ENCODE measurements at regions not wholly inside any gene's neighbourhood (a gene's known extent, or its start where the extent isn't known, plus 50 kb on each side); places are given as distances from the start of the nearest gene placed in this dataset.

- no peak for DNase-seq (ENCODE audit: low read depth)
Measured at GRCh38 chr14:58697930-58698642, 60.3 kb downstream of the DACT1 start.

GRCh38 chr14:58699681-58700205 lies 62.0 kb downstream of the DACT1 start:
- DNase-seq (ENCODE audit: low read depth) = no peak

DNA sequence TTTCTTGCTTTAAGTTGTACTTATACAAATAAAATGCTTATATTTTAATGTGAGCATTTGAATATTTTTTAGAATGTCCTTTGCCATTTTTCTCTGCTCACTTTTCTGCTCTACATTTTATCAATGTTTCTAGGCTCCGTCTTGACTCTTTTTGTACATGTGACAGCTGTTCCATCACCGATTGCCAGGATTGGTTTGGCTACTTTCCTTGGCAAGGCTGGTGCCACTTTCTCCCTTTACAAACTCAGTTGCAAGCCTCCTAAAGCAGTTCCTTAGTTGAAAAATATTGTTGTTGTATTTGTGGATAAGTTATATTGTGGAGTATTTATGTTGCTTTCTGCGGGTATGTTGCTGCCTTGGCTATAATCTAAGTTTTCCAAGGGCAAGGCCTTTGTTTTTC lies 63.4 kb downstream of the DACT1 start:
- no peak for DNase-seq (ENCODE audit: low read depth)

GRCh38 chr14:58701604-58702003 lies 63.8 kb downstream of the DACT1 start:
- no peak for DNase-seq (ENCODE audit: low read depth)

- DNase-seq (ENCODE audit: low read depth) = no peak
Measured at GRCh38 chr14:58702441-58703160, 64.8 kb downstream of the DACT1 start.

DNA sequence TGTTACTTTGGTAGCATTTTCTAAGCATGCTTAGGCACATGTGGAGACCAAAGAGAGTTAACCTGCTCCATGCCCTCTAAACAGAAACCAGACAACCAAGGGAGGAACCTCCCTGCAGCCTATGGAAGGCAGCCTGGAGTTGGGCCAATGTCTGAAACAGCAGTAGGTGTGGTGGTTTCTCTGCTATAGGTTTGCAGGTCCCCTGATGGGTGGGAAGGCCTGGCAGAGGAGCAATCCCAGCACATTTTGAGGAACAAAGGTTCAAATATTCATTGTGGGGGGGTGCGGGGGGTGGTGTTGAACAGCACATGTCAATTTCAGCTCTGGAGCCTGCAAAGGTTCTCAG lies 65.4 kb downstream of the DACT1 start:
- DNase-seq (ENCODE audit: low read depth) = no peak

DNA sequence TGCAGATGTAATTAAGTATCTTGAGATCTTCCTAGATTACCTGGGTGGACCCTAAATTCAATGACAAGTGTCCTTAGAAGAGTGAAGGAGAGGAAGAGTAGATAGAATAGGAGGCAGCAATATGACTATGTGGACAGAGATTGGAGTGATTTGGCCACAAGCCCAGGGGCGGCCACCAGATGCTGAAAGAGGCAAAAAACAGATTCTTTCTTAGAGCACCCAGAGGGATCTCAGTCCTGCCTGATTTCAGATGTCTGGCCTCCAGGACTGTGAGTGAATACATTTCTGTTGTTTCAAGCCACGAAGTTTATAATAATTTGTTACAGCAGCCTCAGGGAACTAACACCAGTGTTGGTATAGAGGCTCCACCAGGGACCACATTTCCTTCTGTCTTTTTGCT lies 67.3 kb downstream of the DACT1 start:
- DNase-seq (ENCODE audit: low read depth) = no peak

DNA sequence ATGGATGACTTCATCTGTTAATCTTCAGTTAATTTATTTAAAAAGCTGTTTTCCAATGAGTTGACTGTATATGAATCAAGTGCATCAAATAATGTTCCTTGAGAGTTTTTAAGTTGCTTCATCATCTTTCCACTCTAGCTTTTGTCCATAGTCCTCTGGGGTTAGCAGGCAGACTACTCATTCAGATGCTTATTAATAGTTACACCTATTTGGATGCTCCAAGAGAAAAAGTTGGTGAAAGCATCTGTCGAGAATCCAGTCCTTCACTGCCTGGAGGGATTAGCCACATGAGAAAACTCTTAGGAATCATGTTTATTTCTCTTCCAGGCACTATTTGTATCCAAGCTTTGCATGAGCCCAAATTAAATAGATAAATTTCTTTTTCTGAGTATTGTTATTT lies 70.2 kb downstream of the DACT1 start:
- no peak for DNase-seq (ENCODE audit: low read depth)

DNA sequence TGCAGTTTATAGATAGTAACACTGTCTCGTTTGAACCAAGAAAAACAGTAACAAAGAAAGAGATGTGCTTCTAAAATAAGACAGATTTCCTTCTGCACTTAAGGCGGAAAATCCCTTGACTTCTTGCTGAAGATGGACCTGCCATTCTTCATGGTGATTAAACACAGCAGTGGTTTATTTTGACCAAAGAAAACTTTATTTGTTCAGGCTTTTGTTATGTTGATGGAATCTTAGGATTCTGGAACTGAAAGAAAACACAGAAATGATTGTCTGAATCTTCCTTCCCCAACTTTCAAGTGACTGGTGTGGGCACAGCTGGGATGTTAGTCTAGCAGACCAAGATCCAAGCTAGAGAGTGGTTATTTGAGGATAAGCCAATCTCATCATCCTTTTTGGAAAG lies 72.2 kb downstream of the DACT1 start:
- no peak for DNase-seq (ENCODE audit: low read depth)

DNA sequence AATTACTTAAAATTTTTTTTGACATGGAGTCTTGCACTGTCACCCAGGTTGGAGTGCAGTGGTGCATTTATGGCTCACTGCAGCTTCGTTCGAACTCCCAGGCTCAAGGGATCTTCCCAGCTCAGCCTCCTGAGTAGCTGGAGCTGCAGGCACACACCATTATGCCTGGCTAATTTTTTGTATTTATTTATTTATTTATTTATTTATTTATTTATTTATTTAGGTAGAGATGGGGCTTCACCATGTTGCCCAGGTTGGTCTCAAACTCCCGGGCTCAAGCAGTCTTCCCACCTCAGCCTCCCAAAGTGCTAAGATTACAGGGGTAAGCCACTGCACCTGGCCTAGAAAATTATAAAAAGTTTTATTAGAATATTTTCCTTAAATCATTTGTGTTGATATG lies 73.6 kb downstream of the DACT1 start:
- no peak for DNase-seq (ENCODE audit: low read depth)

GRCh38 chr14:58712357-58712756 lies 74.6 kb downstream of the DACT1 start:
- DNase-seq (ENCODE audit: low read depth) = no peak

- no peak for DNase-seq (ENCODE audit: low read depth)
Measured at GRCh38 chr14:58713677-58714076, 75.9 kb downstream of the DACT1 start.

DNA sequence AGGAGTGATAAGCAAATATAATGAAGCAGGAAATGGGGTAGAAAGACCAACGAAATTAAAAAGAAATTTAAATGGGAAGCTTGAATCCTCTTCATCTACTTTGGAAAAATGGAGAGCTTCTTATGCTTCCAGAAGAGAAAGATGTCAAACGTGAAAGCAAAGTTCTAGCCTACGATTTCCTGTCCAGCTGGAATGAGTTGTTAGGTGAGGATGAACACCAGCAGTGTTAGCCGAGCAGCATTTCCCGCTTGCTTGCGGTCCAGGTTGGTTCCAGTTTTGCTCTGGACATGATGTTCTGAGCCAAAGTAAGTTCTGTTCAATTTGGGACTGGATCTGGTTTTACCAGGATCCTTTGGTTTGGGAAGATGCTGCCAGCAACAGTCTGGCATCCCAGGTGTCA lies 78.9 kb downstream of the DACT1 start:
- no peak for DNase-seq (ENCODE audit: low read depth)

DNA sequence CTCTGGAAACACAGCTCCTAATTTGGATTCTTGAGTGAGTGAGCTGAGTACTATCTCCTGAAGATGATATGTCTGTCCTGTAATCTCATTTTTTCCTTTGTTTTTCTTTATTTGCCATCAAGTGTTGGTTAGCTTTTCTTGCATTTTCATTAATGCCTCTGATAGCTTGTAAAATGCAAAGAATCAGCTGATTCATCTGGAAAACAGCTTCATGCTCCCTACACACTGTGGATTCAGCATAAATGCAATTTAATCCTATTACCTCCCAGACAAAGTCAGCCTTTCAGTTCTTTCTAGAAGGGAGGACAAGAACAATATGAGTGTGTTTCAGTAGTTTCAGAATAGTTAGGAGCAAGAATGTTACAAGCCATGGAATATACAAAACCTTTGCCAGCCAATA lies 79.4 kb downstream of the DACT1 start:
- DNase-seq (ENCODE audit: low read depth) = no peak

GRCh38 chr14:58717813-58718212 lies 80.1 kb downstream of the DACT1 start:
- no peak for DNase-seq (ENCODE audit: low read depth)

GRCh38 chr14:58718226-58719205 lies 80.8 kb downstream of the DACT1 start:
- no peak for DNase-seq (ENCODE audit: low read depth)

DNA sequence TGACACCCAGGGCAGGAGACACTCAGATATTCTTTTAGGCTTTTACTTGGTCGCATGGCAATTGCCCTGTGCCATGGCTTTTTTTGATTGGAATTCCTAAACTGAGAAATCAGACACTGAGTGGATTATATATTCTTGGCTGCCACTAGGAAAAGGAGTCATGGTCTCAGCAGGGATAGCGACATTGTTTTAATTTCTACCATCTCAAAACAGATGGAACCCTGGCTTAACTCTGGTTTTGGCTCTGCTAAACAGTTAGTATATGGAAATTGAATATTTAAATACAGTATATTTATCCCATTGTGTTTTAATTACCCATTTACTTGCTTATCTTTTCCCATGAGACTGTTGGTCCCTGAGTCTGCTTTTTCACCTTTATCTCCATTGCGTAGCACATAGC lies 84.0 kb downstream of the DACT1 start:
- no peak for DNase-seq (ENCODE audit: low read depth)

DNA sequence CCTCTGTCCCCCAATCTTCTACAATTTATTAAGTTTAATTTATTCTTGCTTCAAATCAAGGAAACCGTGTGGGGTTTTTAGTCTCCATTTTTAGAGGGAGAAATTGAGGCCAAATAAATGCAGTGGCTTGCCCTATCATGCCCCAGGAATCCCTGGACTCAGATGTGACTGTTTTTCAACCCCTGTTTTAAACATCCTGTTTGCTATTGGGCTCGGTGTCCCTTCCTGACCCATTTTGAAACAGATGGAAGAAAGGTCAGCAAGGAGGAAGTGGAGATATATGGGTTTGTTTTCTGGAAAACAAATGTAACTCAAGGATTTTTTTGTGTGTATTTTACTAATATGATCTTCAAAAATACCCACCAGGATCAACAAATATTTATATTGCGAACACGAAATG lies 84.7 kb downstream of the DACT1 start:
- DNase-seq (ENCODE audit: low read depth) = no peak

DNA sequence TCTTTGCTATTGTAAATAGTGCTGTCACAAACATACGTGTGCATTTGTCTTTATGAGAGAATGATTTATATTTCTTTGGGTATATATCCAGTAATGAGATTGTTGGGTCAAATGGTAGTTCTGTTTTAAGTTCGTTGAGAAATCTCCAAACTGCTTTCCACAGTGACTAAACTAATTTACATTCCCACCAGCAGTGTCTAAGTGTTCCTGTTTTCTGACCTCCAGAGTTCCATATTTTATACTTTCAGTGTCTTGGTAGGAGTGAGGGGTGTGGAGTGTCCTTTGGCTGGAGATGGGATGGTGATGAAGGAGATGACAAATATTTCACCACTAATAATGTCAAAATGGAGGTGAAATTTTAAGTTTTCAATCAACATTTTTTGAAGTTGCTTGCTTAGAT lies 86.4 kb downstream of the DACT1 start:
- DNase-seq (ENCODE audit: low read depth) = no peak

GRCh38 chr14:58724702-58725101 lies 86.9 kb downstream of the DACT1 start:
- DNase-seq (ENCODE audit: low read depth) = no peak

DNA sequence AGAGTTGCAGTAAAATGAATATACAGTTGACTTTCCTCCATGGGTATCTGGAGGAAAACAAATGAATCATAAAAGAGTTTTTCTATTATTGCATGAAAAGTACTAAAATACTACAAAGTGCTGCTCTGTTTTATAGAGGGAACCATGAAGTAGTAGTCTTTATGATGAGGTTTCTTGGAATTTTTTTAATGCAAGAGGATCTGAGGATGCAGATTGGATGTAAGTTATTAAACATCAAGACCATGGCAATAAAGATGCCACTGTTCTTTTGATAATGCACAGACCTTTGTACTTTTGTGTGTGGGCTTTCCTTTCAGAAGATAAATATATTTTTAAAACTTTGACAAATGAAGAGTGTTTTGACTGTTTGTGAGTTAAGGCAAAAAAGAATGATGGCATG lies 87.5 kb downstream of the DACT1 start:
- no peak for DNase-seq (ENCODE audit: low read depth)

GRCh38 chr14:58725871-58726270 lies 88.1 kb downstream of the DACT1 start:
- DNase-seq (ENCODE audit: low read depth) = no peak
